Activated naive CD8-positive, alpha-beta T cell treated with anti-CD3 and anti-CD28 coated beads, Interleukin-2, amount 10 ng/mL, durations not matched to agents 7 days and 5 days (primary cell): ENCODE measurements at regions not wholly inside any gene's neighbourhood (a gene's known extent, or its start where the extent isn't known, plus 50 kb on each side); places are given as distances from the start of the nearest gene placed in this dataset.
A peak's percentile ranks its signal among the peaks of the same experiment; 100 is the strongest.
"Not testable (repeated sequence)": the region's sequence is repeated elsewhere in the genome, so short reads cannot be mapped to it uniquely, and the experiment has no call there.

ENCODE experiments used
- ATAC-seq: fragments of 150-1000 bp; cut with Tn5 transposase; one replicate; pipeline ENCODE4 v1.10.0; 2021; ENCODE audit warnings: low read depth, moderate library complexity
- POLR2A ChIA-PET: fragments of 350-600 bp; sonication (Branson Sonifier 250); formaldehyde crosslinking; loops from one replicate; lab custom pipeline; 2021; ENCODE audit warnings: antibody characterized with exemption; lab: Charles Lee
- DNase-seq: peaks from one replicate; pipeline ENCODE4 v3.0.0; 2021
- H3K27ac Mint-ChIP-seq: one replicate; pipeline ENCODE4 v1.8.0; 2022; ENCODE audit warnings: mild to moderate bottlenecking, mixed read lengths
- H3K27me3 Mint-ChIP-seq: one replicate; pipeline ENCODE4 v1.8.0; 2022; ENCODE audit warnings: mild to moderate bottlenecking, moderate library complexity, mixed read lengths
- H3K36me3 Mint-ChIP-seq: one replicate; pipeline ENCODE4 v1.8.0; 2021; ENCODE audit warnings: mild to moderate bottlenecking, mixed read lengths
- H3K4me1 Mint-ChIP-seq: one replicate; pipeline ENCODE4 v1.8.0; 2021; ENCODE audit warnings: mixed read lengths
- H3K4me3 Mint-ChIP-seq: one replicate; pipeline ENCODE4 v1.8.0; 2022; ENCODE audit warnings: mild to moderate bottlenecking, moderate library complexity, mixed read lengths
- H3K9me3 Mint-ChIP-seq: one replicate; pipeline ENCODE4 v1.8.0; 2021; ENCODE audit warnings: mixed read lengths

GRCh38 chr12:75660107-75660530, 148.7 kb upstream of the KRR1 start:
- Mint-ChIP-seq H3K36me3 (no peaks in the 10 kb centered on the region), H3K4me3 (no peak overlapping the region), H3K4me1 (peaks cover 13% of the 10 kb centered on the region), H3K27ac (no peak overlapping the region), H3K27me3 (peaks cover 7% of the 10 kb centered on the region), H3K9me3 (no peaks in the 10 kb centered on the region)
- ATAC-seq = no peak
- POLR2A ChIA-PET = no interaction called here
- no peak for DNase-seq

- DNase-seq (no peak), ATAC-seq (peak; percentile 57)
- peaks cover 19% of the 10 kb centered on the region for H3K4me1 Mint-ChIP-seq
- peaks cover 5% of the 10 kb centered on the region for H3K27me3 Mint-ChIP-seq
- no peak overlapping the region for H3K4me3 Mint-ChIP-seq
- POLR2A ChIA-PET = interaction anchor here (0.7 kb wide), 1 partner anchor 18 kb away, joined by 4 read pairs; no protein-coding TSS in a partner anchor
- no peak overlapping the region for H3K27ac Mint-ChIP-seq
- H3K9me3 Mint-ChIP-seq = no peaks in the 10 kb centered on the region
- no peaks in the 10 kb centered on the region for H3K36me3 Mint-ChIP-seq
Measured at GRCh38 chr12:75658901-75659823, 147.8 kb upstream of the KRR1 start.

- no peak for DNase-seq
- H3K27ac Mint-ChIP-seq = no peak overlapping the region
- no peaks in the 10 kb centered on the region for H3K9me3 Mint-ChIP-seq
- H3K36me3 Mint-ChIP-seq = peaks cover 2% of the 10 kb centered on the region
- H3K27me3 Mint-ChIP-seq = peaks cover 4% of the 10 kb centered on the region
- ATAC-seq = no peak
- H3K4me1 Mint-ChIP-seq = peaks cover 23% of the 10 kb centered on the region
- POLR2A ChIA-PET = no interaction called here
- H3K4me3 Mint-ChIP-seq = no peak overlapping the region
Measured at GRCh38 chr12:75658286-75658685, 146.9 kb upstream of the KRR1 start.

GRCh38 chr12:75657831-75658230, 146.4 kb upstream of the KRR1 start:
- Mint-ChIP-seq H3K27me3 (peaks cover 4% of the 10 kb centered on the region), H3K27ac (no peak overlapping the region), H3K4me1 (peaks cover 23% of the 10 kb centered on the region), H3K4me3 (no peak overlapping the region), H3K9me3 (no peaks in the 10 kb centered on the region), H3K36me3 (peaks cover 2% of the 10 kb centered on the region)
- DNase-seq (no peak), ATAC-seq (no peak)
- POLR2A ChIA-PET = no interaction called here

GRCh38 chr12:75657354-75657753, 145.9 kb upstream of the KRR1 start:
- DNase-seq, H3K4me3 Mint-ChIP-seq, H3K27ac Mint-ChIP-seq, H3K36me3 Mint-ChIP-seq, H3K27me3 Mint-ChIP-seq, POLR2A ChIA-PET, ATAC-seq, H3K9me3 Mint-ChIP-seq: not testable (repeated sequence)
- H3K4me1 Mint-ChIP-seq = peaks cover 23% of the 10 kb centered on the region

GRCh38 chr12:75656648-75657047, 145.2 kb upstream of the KRR1 start:
- Mint-ChIP-seq H3K36me3 (peaks cover 2% of the 10 kb centered on the region), H3K9me3 (no peaks in the 10 kb centered on the region), H3K4me1 (peaks cover 23% of the 10 kb centered on the region), H3K4me3 (no peak overlapping the region), H3K27ac (no peak overlapping the region), H3K27me3 (peaks cover 13% of the 10 kb centered on the region)
- DNase-seq (no peak), ATAC-seq (no peak)
- POLR2A ChIA-PET = no interaction called here

GRCh38 chr12:75656210-75656609, 144.8 kb upstream of the KRR1 start:
- POLR2A ChIA-PET = no interaction called here
- DNase-seq = no peak
- no peak overlapping the region for H3K27ac Mint-ChIP-seq
- no peak for ATAC-seq
- no peak overlapping the region for H3K4me3 Mint-ChIP-seq
- H3K9me3 Mint-ChIP-seq = no peaks in the 10 kb centered on the region
- H3K36me3 Mint-ChIP-seq = peaks cover 2% of the 10 kb centered on the region
- H3K4me1 Mint-ChIP-seq = peaks cover 23% of the 10 kb centered on the region
- peaks cover 18% of the 10 kb centered on the region for H3K27me3 Mint-ChIP-seq

GRCh38 chr12:75655315-75655806, 144.0 kb upstream of the KRR1 start:
- peaks cover 23% of the 10 kb centered on the region for H3K4me1 Mint-ChIP-seq
- POLR2A ChIA-PET = interaction anchor here (1.2 kb wide), 1 partner anchor 17 kb away, joined by 3 read pairs; no protein-coding TSS in a partner anchor
- H3K36me3 Mint-ChIP-seq = peaks cover 2% of the 10 kb centered on the region
- H3K4me3 Mint-ChIP-seq = peak overlapping the region; percentile 50
- H3K27ac Mint-ChIP-seq = peak overlapping the region; percentile 82
- peak; percentile 71 for ATAC-seq
- peaks cover 18% of the 10 kb centered on the region for H3K27me3 Mint-ChIP-seq
- no peak for DNase-seq
- no peaks in the 10 kb centered on the region for H3K9me3 Mint-ChIP-seq

GRCh38 chr12:75651342-75651695, 139.9 kb upstream of the KRR1 start:
- Mint-ChIP-seq H3K4me1 (peaks cover 19% of the 10 kb centered on the region), H3K9me3 (no peaks in the 10 kb centered on the region), H3K27ac (no peak overlapping the region), H3K36me3 (peaks cover 2% of the 10 kb centered on the region), H3K27me3 (peaks cover 27% of the 10 kb centered on the region), H3K4me3 (no peak overlapping the region)
- POLR2A ChIA-PET = no interaction called here
- no peak for DNase-seq
- no peak for ATAC-seq

- DNase-seq = no peak
- POLR2A ChIA-PET = no interaction called here
- Mint-ChIP-seq H3K4me1 (peaks cover 17% of the 10 kb centered on the region), H3K27ac (no peak overlapping the region), H3K36me3 (peaks cover 2% of the 10 kb centered on the region), H3K4me3 (no peak overlapping the region), H3K9me3 (no peaks in the 10 kb centered on the region), H3K27me3 (peaks cover 27% of the 10 kb centered on the region)
- ATAC-seq = no peak
Measured at GRCh38 chr12:75650595-75651341, 139.4 kb upstream of the KRR1 start.

- DNase-seq = no peak
- Mint-ChIP-seq H3K4me1 (peaks cover 12% of the 10 kb centered on the region), H3K9me3 (no peaks in the 10 kb centered on the region), H3K4me3 (no peak overlapping the region), H3K36me3 (peaks cover 2% of the 10 kb centered on the region), H3K27me3 (peaks cover 27% of the 10 kb centered on the region), H3K27ac (no peak overlapping the region)
- no peak for ATAC-seq
- POLR2A ChIA-PET = no interaction called here
Measured at GRCh38 chr12:75650100-75650499, 138.7 kb upstream of the KRR1 start.

- Mint-ChIP-seq H3K4me3 (no peak overlapping the region), H3K9me3 (no peaks in the 10 kb centered on the region), H3K27ac (no peak overlapping the region), H3K36me3 (peaks cover 2% of the 10 kb centered on the region), H3K4me1 (peaks cover 5% of the 10 kb centered on the region), H3K27me3 (peaks cover 27% of the 10 kb centered on the region)
- ATAC-seq (no peak), DNase-seq (no peak)
- POLR2A ChIA-PET = no interaction called here
Measured at GRCh38 chr12:75648856-75649255, 137.4 kb upstream of the KRR1 start.

- Mint-ChIP-seq H3K4me3 (no peak overlapping the region), H3K9me3 (no peaks in the 10 kb centered on the region), H3K4me1 (peaks cover 4% of the 10 kb centered on the region), H3K27me3 (peaks cover 15% of the 10 kb centered on the region), H3K27ac (no peak overlapping the region), H3K36me3 (no peaks in the 10 kb centered on the region)
- ATAC-seq = no peak
- DNase-seq = no peak
- POLR2A ChIA-PET = no interaction called here
Measured at GRCh38 chr12:75646329-75647210, 135.2 kb upstream of the KRR1 start.
